Germinal center (tissue), 1 donor: ENCODE measurements at regions not wholly inside any gene's neighbourhood (a gene's known extent, or its start where the extent isn't known, plus 50 kb on each side); places are given as distances from the start of the nearest gene placed in this dataset.
"Not testable (repeated sequence)": the region's sequence is repeated elsewhere in the genome, so short reads cannot be mapped to it uniquely, and the experiment has no call there.

Source experiments
- DNase-seq: peaks from one replicate; pipeline ENCODE4 v3.0.0; 2012; ENCODE audit warnings: mixed read lengths, low spot score

- DNase-seq, result no peak
Observed at GRCh38 chr2:14982790-14983189, 350.3 kb downstream of the LRATD1 start.

DNA sequence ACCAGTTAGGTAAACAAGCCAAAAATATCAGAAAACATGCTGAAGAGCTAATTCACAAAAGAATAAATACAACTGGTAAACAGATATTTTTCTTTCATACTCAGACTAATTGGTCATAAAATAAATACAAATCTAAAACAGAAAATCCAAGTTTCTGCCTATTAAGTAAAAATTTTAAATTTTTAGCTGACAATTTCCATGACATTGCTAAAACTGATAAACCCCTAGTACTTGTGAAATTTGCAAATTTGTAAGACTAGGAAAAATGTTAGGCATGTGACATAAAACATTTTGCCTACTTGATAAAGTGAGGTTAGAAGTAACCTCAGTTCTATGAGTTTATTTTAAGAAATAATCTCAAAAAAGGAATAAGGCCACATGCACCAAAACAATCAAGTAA is 356.1 kb downstream of the LRATD1 start:
- DNase-seq, result no peak

DNA sequence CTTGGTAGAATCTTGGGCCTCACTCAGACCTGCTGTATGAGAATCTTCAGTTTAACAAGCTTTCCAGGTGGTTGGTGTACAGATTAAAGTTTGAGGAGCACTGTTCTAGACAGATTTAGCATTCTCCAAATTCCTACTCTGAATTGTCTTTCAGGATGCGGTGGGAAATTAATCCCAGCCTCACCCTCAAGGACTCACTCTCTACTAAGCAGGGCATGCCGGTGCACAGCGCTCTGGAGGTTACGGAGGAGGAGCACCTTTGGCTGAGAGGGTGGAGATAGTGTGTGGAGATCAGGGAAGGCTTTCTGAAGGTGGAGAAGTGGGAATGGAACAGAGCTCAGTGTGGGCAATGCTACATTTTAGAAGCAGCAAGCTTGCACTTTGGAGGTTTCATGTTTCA is 359.2 kb downstream of the LRATD1 start:
- no peak for DNase-seq

- no peak for DNase-seq
Observed at GRCh38 chr2:14994721-14995120, 362.2 kb downstream of the LRATD1 start.

- no peak for DNase-seq
Observed at GRCh38 chr2:14996351-14997014, 364.0 kb downstream of the LRATD1 start.

DNA sequence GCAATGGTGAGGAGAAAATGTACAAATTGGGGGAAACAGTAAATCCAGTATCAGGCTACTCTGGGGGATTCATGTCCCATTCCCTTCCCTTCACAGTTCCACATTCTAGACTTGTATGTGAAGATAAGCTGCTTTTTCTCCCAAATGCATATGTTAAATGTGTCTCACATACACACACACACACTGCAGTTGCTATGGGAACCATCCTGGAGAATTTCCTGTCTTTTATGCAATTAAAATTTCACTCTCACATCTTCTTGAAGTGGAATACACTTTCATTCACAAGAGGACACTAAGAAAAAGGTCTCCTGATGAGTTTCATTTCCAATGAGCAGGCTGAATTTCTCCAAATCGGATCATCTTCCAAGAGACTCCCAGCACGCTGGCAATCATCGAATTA is 366.0 kb downstream of the LRATD1 start:
- DNase-seq, result no peak

- DNase-seq, result no peak
Observed at GRCh38 chr2:14999114-14999661, 366.7 kb downstream of the LRATD1 start.

- not testable (repeated sequence) for DNase-seq
Observed at GRCh38 chr2:15002519-15002918, 370.0 kb downstream of the LRATD1 start.

GRCh38 chr2:15006667-15007066 is 374.1 kb downstream of the LRATD1 start:
- no peak for DNase-seq

DNA sequence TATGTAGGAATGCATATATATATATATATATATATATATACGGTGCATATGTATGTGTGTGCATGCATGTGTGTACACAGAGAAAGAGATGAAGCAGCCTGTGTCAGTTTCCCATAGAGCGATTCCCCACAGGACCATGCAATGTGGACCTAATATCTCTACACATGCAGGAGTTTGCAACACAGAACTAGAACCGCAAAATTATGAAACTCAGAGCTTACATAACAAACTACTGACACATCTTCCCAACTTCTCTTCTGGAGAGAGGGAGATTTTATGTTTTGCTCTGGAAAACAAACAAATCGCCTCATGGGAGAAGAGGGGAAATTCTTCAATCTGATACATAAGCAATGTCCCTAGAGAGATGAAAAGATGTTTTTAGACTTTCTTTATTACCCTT is 377.2 kb downstream of the LRATD1 start:
- DNase-seq, result no peak

DNA sequence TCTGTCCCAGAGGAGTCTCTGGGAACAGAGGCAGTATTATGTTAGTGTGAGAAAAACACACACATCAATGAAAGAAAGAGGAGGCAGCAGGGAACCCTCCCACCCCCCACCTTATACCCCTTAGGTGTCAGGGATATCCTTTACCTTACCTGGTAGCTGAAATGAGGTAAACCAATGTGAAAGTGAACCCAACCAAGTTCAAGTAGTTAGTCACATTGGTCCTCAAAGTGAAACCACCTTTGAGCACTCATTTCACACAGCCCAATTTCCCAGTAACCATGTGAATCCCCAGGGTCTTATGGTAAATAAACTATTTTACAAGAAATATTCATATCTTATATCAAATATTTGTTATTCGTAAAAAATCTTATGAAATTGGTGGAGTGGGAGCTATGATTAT is 377.8 kb downstream of the LRATD1 start:
- DNase-seq, result no peak

GRCh38 chr2:15018814-15019213 is 386.3 kb downstream of the LRATD1 start:
- no peak for DNase-seq

DNA sequence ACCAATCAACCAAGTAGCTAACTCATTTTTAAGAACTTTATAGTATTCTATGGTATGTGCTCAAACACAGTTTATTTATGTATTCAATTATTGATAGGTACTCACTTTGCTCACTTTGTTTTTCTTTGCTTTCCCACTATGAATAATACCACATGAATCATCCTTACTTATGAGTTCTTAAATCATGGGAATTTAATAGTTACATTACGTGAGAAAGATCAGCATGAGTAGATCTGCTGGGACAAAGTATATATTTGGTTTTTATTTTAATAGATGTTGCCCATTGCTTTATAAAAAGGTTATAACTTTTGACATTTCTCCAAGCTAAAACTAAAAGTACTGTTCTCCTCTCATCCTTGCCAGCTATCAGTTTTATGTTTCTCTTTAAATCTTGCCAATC is 390.7 kb downstream of the LRATD1 start:
- DNase-seq, result no peak

- DNase-seq, result no peak
Observed at GRCh38 chr2:15028406-15028805, 395.9 kb downstream of the LRATD1 start.

GRCh38 chr2:15031745-15032240 is 399.3 kb downstream of the LRATD1 start:
- peak; percentile 10 for DNase-seq

DNA sequence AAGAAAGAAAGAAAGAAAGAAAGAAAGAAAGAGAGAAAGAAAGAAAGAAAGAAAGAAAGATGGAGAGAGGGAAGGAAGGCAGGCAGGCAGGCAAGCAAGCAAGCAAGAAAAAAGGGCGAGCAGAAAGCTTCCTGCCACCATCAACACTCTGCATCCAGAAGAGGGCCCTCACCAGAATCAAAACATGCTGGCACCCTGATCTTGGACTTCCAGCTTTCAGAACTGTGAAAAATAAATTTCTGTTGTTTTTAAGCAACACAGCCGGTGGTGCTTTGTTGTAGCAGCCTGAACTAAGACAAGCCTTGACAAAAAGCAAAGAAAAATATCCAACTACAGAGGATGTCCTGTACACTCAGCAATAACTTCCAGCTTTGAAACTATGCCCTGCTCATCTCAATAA is 401.7 kb downstream of the LRATD1 start:
- DNase-seq, result no peak

DNA sequence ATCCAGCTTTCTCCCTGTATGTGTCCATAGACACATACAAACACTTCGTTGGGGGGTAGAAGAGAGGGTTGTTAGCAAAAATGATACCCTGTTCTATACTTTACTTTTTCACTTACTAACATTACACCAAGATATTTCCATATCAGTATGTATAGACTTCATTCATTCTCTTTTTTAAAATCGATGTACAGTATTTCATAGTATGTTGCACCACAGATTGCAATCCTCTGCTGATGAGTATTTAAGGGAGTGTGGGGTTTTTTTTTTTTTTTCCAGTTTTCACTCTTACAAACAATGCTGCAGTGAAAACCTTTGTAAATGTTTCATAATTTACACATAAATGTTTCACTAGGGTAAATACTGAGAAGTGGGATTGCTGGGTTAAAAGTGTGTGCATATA is 402.3 kb downstream of the LRATD1 start:
- no peak for DNase-seq

GRCh38 chr2:15038366-15039364 is 406.1 kb downstream of the LRATD1 start:
- no peak for DNase-seq

GRCh38 chr2:15040429-15041084 is 408.0 kb downstream of the LRATD1 start:
- DNase-seq, result no peak

- no peak for DNase-seq
Observed at GRCh38 chr2:15041429-15041837, 408.9 kb downstream of the LRATD1 start.

DNA sequence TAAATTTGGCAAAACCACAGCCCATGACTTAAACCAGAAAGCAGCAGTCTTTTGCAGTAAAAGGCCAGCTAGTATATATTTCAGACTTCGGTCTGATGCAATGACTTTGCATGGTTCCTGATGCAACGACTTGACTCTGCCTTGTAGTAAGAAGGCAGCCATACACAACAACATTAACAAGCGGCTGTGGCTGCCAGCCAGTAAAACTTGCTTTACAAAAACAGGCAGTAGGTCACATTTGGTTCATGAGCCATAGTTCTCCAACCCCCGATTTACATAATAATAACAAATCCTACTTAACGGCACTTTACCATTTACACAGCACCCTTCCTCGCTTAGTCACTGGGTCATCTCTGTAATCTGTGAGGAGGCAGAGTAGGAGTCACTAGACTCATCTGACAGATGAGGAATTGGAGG is 410.3 kb downstream of the LRATD1 start:
- DNase-seq, result no peak

DNA sequence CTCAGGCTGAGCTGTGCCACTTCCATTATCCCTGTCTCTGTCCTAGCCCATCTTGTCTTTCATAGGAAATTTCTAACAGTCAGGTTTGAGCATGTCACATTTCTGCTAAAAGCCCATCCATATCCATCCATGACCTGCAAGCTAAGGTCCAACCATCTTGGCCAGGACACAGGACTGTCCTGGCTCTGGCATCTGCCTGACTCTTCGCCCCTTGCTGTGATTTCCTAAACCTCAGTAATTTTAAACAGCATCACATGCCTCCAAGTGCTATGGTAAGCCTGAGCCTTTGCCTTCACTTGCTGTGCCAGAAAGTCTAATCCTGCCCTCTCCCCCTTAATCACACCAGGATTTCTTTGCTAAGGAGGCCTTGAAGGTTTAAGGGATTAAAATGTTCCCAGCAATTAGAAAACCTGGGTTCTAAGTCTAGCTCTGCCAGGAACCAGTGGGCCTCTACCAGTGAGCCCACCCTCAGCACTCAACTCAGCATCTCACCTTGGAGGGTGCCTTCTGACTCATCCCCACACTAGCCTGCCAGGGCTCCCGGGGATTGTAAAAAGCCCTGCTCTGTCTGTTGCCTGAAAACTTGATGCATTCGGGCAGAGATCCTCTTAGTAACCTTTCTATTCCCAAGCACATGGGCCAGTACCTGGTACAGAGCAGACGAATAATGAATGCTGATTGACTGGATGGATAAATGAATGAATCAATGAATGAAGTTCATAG is 411.0 kb downstream of the LRATD1 start:
- DNase-seq, result no peak
